ENCODE measurements at regions not wholly inside any gene's neighbourhood (a gene's known extent, or its start where the extent isn't known, plus 50 kb on each side); places are given as distances from the start of the nearest gene placed in this dataset.

- DNase-seq = no peak
These were observed 457.4 kb downstream of the ZIC1 start for GRCh38 chr3:147866561-147866960.

DNA sequence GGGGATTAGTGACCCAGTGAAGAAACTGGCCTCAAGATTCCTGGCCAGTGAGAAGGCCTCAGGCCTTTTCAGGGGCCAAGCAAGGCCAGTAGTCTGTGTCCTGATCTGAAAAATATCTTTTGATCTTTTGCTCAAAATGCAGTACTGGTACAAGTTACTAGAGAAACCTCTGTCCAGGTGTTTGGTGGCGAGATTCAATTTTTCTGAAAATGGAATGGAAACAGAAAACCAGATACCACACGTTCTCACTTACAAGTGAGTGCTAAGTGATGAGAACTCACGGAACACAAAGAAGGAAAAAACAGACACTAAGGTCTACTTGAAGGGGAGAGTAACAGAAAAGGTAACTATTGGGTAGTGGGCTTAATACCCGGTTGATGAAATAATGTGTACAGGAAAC is 463.4 kb downstream of the ZIC1 start:
- DNase-seq = no peak

GRCh38 chr3:147875498-147875897 is 466.3 kb downstream of the ZIC1 start:
- DNase-seq = no peak

- DNase-seq = no peak
These were observed 472.8 kb downstream of the ZIC1 start for GRCh38 chr3:147881933-147882332.

- no peak for DNase-seq
These were observed 477.7 kb downstream of the ZIC1 start for GRCh38 chr3:147886879-147887278.

DNA sequence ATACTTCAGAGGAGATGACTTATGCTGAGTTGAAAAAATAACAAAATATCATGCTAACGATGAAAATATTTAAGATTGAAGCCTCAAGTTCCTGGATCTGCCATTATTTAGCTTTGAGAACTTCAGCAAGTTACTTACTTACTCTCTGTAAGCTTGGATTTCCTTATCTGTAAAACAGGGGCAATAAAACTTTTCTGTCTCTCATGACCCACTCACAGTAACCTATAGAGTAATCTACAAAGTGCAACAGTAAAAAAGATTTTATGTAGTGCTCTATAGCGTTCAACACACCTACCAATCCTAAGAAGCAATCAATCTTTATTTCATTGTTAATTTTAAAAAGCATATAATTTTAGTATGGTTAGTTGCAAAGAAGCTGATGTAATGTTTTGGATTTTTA is 478.6 kb downstream of the ZIC1 start:
- DNase-seq = no peak

- no peak for DNase-seq
These were observed 480.9 kb downstream of the ZIC1 start for GRCh38 chr3:147890114-147890513.

DNA sequence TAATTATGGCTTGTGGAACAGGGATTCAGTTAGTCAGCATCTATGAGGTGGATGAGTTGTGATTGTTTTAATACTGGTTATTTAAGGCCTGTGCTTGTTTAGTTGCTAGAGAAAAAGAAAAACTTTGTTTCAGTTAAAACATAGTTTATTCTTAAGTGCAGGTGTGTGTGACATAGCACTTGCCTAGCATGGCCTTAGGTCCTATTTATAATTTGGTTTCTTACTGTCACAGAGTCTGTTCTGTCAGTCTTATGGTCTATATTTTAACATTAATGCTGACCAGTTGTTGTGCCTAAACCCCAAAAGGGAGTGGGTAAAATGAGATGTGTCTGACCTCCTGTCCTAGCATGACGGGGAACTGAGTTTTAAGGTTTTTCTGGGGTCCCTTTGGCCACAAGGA is 486.3 kb downstream of the ZIC1 start:
- DNase-seq = no peak

DNA sequence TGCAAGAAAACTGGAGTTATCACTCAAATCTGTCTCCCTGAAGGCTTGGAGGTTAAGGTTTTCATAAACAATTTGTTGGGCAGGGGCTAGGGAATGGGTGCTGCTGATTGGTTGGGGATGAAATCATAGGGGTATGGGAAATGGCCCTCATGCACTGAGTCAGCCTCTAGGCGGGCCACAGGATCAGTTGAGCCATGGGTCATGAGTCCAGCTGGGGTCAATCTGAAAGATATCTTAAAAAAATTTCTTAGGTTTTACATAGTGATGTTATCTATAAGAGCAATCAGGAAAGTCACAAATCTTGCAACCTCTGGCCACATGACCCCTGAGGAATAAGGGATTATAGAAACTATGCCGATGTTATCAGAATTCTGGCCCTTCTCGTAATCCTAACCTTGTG is 491.7 kb downstream of the ZIC1 start:
- no peak for DNase-seq

DNA sequence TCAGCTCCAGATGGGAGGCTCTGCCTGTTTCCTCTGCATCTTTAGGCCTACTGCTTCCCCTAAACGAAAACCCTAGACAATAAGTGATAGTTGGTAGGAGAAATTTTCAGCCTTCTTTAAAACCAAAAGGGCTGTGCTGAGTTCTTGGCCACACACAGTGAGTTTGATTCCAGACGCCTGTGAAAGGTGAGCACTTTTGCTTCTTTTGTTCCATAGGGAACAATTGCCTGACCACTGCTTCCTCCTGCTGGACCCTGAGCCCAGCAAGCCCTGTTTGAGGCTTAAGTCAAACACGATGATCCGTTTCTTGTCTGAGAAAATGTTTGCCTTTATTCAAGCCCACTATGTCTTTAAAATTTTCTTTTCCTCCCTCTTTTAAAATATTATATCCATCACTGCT is 493.9 kb downstream of the ZIC1 start:
- peak; percentile 9 for DNase-seq

DNA sequence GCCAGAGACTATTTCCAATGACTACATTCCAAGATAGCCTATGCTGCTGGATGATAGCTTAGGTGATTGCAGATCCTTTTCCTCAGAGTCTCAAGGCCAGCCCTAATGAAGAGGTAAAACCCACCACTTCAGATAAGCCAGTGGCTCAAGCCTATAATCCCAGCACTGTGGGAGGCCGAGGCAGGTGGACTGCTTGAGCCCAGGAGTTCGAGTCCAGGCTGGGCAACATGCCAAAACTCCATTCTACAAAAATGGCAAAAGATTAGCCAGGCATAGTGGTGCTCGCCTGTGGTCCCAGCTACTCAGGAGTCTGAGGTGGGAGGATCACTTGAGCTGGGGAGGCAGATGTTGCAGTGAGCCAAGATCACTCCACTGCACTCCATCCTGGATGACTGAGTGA is 495.3 kb downstream of the ZIC1 start:
- no peak for DNase-seq

GRCh38 chr3:147906285-147906684 is 497.1 kb downstream of the ZIC1 start:
- no peak for DNase-seq

GRCh38 chr3:147914532-147914931 is 505.4 kb downstream of the ZIC1 start:
- DNase-seq = no peak

DNA sequence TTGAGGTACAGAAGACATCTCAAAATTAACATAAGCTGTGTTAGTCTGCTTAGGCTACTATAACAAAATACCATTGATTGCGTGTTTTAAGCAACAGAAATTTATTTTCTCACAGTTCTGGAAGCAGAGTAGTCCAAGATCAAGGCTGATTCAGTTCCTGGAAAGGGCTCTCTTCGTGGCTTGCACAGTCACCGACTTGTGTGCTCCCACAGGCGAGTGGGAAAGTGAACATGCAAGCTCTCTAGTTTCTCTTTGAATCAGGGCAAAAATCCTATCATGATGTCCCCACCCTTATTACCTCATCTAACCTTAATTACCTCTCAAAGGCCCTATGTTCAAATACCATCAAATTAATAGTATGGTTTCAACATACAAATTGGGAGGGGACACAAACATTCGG is 505.9 kb downstream of the ZIC1 start:
- no peak for DNase-seq

GRCh38 chr3:147919496-147919895 is 510.3 kb downstream of the ZIC1 start:
- DNase-seq = no peak

GRCh38 chr3:147921051-147921450 is 511.9 kb downstream of the ZIC1 start:
- no peak for DNase-seq

- no peak for DNase-seq
These were observed 515.6 kb downstream of the ZIC1 start for GRCh38 chr3:147924755-147925154.

GRCh38 chr3:147925272-147925671 is 516.1 kb downstream of the ZIC1 start:
- DNase-seq = no peak

- peak; percentile 37 for DNase-seq
These were observed 521.2 kb downstream of the ZIC1 start for GRCh38 chr3:147930232-147930807.

DNA sequence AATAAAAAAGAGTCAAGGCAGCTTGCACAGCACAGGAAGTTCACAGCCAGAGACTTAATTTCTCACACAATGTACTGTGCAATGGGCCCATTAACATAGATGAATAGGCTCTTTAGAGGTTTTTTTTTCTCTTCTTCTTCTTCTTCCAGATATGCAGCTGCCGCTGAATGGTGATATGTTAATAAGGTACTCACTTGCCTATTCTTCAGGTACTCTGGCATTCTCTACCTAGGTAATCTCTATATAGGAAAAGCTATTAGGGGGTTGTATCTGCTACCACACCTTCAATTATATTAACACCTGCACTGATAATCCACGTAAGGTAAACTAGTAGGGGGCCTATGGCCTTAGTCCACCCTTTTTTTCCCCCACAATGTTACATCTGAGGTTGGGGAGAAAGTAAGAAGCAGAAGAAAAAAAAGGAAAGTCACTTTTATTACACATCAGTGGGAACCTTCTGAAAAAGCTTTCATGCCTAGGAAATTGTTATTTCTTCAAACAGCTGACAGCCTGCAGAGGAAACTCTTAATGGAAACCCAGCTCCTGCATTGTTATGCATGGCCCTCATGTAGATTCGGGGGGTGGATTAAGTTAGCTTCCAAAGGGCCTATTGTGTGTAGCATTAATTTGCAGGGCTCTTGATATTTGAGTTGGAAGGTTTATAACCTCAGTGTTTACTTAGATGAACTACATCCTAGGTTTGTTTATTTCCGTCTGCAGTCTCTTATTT is 525.5 kb downstream of the ZIC1 start:
- DNase-seq = no peak

DNA sequence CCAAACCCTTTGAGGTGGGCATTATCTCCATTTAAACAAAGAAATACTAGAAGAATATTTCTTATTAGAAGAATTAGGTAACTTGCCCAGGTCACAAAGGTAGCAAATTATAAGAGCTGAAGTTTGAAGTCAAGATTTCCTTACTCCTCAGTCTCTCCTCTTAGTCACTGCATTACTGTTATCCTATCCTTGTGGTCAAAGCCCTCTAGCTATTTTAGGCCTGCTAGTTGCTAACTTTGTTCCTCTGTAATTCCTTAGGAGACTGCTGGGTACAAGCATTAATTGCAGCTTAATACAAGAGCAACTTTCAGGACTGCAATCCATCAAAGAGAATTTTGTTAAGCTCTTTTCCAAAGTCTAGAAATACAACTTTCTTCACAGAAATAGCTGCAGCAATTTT is 528.2 kb downstream of the ZIC1 start:
- no peak for DNase-seq

GRCh38 chr3:147937891-147938290 is 528.7 kb downstream of the ZIC1 start:
- no peak for DNase-seq

- no peak for DNase-seq
These were observed 530.3 kb downstream of the ZIC1 start for GRCh38 chr3:147939425-147939824.

- peak; percentile 68 for DNase-seq
These were observed 530.7 kb downstream of the ZIC1 start for GRCh38 chr3:147939839-147940238.

All from retina (tissue), 1 donor.